Heart left ventricle (tissue), 13 donors: ENCODE measurements at regions not wholly inside any gene's neighbourhood (a gene's known extent, or its start where the extent isn't known, plus 50 kb on each side); places are given as distances from the start of the nearest gene placed in this dataset.

ENCODE experiments used
- POLR2A ChIP-seq, 2 donors: fragments of 450-650 bp; IDR thresholded peaks; one replicate each; pipeline ENCODE4 v1.6.1; 2017; ENCODE audit warnings: antibody characterized with exemption in 2 of 2, mild to moderate bottlenecking in 2 of 2, moderate library complexity in 2 of 2
- TF ChIP-seq, protein P1 (sequence below), 12 donors: fragments of 200-600 bp; sonication (generic) in 4 of 12; IDR thresholded peaks; one replicate each; pipeline versions ENCODE4 v1.5.0 to v1.8.0; 2018 to 2022; ENCODE audit warnings: antibody characterized with exemption in 12 of 12, mild to moderate bottlenecking in 5 of 12
- donor health status: ischemic (EF 13 %, LVEDD 7.1; RV severe dilation, severe dysfunction).
- donor health status: DM: no; HTN: yes; CAD: no.
- donor health status: DM: no; HTN: no; CAD: no.
- donor health status: ischemic (EF 25% LVEDD 6.9; RV normal size, moderate dysfunction).
- donor health status: ischemic (EF 25% LVEDD 5.7; RV mildly dilated, moderate dysfunction).
- donor health status: ischemic (EF 35%, LVEDD 5.7; RV mildly dilated, moderate dysfunction).
- donor health status: nonischemic (EF 11% LVEDD 7.7; RV severe dilation, severe dysfunction).
- donor health status: DM: yes; HTN: yes; CAD: no.
- donor health status: PGD.
- donor health status: ischemic (EF 29% LVEDD 5.4; RV normal size, mild dysfunction).
- donor health status: nonischemic (EF 23%, LVEDD 6.1; RV moderate dilation, normal function).

DNA sequence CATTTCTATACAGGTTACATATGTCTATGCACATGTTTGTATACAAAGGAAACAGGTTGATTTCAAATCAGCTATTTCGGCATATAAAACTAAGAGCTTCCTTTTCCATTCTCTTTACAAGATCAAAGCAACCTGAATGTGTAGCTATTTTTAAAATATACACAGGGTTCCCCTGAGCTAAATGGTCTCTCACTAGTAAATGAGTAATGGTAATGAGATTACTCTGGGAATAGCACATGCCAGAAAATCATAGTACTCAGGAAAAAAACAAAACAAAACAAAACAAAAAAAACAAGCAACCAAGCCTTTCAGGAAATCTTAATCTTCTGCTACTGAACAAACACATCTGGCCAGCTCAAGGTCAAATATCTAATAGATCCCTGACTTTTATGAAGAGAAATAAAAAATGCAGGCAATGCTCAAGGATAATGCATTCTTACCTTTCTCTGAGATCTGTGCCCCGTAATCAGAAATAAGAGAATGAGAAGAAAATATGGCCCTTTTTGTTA lies 156.6 kb upstream of the POU2AF2 start:
- TF ChIP-seq, protein P1, sequence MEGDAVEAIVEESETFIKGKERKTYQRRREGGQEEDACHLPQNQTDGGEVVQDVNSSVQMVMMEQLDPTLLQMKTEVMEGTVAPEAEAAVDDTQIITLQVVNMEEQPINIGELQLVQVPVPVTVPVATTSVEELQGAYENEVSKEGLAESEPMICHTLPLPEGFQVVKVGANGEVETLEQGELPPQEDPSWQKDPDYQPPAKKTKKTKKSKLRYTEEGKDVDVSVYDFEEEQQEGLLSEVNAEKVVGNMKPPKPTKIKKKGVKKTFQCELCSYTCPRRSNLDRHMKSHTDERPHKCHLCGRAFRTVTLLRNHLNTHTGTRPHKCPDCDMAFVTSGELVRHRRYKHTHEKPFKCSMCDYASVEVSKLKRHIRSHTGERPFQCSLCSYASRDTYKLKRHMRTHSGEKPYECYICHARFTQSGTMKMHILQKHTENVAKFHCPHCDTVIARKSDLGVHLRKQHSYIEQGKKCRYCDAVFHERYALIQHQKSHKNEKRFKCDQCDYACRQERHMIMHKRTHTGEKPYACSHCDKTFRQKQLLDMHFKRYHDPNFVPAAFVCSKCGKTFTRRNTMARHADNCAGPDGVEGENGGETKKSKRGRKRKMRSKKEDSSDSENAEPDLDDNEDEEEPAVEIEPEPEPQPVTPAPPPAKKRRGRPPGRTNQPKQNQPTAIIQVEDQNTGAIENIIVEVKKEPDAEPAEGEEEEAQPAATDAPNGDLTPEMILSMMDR (IDR thresholded peaks at IDR 0.05) = no peak
- no peak for TF ChIP-seq POLR2A (IDR thresholded peaks at IDR 0.05)
